22Rv1 (cell line): ENCODE measurements at regions not wholly inside any gene's neighbourhood (a gene's known extent, or its start where the extent isn't known, plus 50 kb on each side); places are given as distances from the start of the nearest gene placed in this dataset.

Experiments
- H3K27ac ChIP-seq: fragments of 450-650 bp; 2 replicates; pipeline ENCODE4 v1.5.1; 2017
- CTCF ChIP-seq: fragments of 450-650 bp; IDR thresholded peaks from 2 replicates; pipeline ENCODE4 v1.5.1; 2017; ENCODE audit warnings: mild to moderate bottlenecking
- ZFX ChIP-seq: fragments of 450-650 bp; IDR thresholded peaks from 2 replicates; pipeline ENCODE4 v1.6.1; 2017; ENCODE audit warnings: antibody characterized with exemption, borderline replicate concordance

- H3K27ac ChIP-seq = no peak overlapping the region
- TF ChIP-seq CTCF (no peak), ZFX (no peak)
Measured at GRCh38 chr11:119490253-119491006, 67.5 kb upstream of the THY1 start.

DNA sequence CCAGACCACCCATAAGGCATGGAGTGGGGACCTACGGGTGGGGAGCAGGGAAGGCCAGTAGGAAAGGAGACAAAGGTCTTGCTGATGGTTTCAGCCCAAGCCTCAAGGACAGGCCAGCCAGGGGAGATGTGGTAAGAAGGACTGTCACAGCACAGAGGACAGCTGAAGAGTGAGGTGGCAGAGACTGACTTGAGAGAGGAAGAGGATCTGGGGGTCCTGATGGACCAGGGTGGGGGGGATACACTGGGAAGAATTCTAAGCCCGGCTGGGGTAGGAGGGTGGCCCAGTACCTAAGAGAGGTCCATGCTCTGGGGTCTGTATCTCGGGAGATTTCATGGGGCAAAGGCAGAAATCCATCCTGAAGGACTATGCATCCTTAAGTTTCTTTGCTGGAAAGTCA lies 66.1 kb upstream of the THY1 start:
- H3K27ac ChIP-seq = no peak overlapping the region
- TF ChIP-seq CTCF = no peak
- no peak for TF ChIP-seq ZFX

DNA sequence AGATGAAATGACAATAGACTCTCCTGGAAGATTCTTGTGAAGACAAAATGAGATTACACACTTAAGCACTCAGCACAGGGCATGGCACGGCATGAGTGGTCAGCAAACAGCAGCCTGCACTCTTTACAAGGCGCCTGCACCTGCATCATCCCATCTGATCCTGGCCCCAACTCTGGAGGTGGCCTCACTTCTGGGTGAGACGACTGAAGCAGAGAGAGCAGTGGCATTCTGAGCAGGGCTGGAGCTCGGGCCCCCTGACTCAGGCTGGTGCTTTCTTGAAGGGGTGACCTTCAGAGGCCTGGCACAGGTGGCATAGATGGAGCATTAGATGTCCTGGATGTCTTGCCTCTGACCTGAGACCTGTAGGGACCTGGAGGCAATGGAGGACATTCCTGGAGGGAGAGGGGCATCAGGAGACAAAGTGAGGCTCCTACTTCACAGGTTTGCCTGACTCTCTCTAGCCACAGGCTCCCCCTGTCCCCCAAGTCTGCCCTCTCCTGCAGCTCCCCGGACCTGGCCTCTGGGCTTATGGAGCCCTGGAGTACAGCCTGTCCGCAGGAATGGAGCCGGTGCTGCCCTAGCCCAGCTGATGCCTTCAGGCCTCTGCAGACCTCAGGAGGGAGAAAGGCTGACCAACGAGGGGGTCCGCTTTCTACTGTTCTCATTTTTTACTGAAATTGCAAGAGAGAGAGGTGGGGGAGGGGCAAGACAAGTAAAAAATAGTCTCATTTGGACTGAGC lies 65.5 kb upstream of the THY1 start:
- no peak for TF ChIP-seq CTCF
- no peak for TF ChIP-seq ZFX
- H3K27ac ChIP-seq = no peak overlapping the region

DNA sequence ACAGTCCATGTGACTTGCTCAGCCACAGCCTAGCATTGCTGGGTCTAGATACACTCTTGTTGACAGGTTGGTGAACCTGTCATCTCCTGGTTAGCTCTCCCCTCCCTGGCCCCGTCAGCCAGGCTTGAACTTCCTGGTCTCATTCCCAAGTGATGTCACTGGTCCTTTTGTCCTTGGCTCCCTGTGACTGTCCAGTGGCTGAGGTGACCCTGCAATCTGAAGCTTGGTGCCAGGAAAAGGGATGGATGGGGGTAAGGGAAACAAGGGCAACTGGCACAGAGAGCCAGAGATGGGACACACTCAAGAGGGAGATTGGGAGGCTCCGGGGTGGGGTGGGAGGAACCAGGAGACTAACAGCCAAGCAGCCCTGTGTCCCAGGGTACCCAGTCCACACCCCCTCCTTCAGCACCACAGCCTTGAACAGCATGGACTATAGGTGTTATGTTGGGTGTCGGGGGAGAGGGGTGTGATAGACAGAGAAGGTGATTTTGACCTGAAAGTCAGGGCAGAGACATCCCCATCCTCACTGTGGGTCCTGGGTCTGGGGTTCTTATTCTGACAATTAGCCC lies 63.8 kb upstream of the THY1 start:
- TF ChIP-seq ZFX = no peak
- TF ChIP-seq CTCF = no peak

GRCh38 chr11:119486016-119486415 lies 63.0 kb upstream of the THY1 start:
- TF ChIP-seq ZFX (no peak), CTCF (no peak)
- no peak overlapping the region for H3K27ac ChIP-seq

More for the DNA sequence above, 63.8 kb upstream of the THY1 start:
- H3K27ac ChIP-seq = no peak overlapping the region

- H3K27ac ChIP-seq = no peak overlapping the region
- TF ChIP-seq ZFX (no peak), CTCF (no peak)
Measured at GRCh38 chr11:119484741-119485605, 62.0 kb upstream of the THY1 start.
